H54 (cell line): ENCODE measurements at regions not wholly inside any gene's neighbourhood (a gene's known extent, or its start where the extent isn't known, plus 50 kb on each side); places are given as distances from the start of the nearest gene placed in this dataset.
A peak's percentile ranks its signal among the peaks of the same experiment; 100 is the strongest.

ENCODE experiments used
- DNase-seq: peaks from one replicate; pipeline ENCODE4 v3.0.0; 2011; ENCODE audit warnings: low spot score, mixed read lengths; ENCODE audit not compliant: insufficient read length
- FAIRE-seq: peaks from 3 replicates; lab custom pipeline; 2011; peaks lifted over from hg19 to GRCh38; lab: Jason Lieb, UNC
- POLR2A ChIP-seq: IDR thresholded peaks from 2 replicates; pipeline ENCODE4 v1.6.1; 2011; ENCODE audit warnings: low read depth, mild to moderate bottlenecking, low read length

GRCh38 chr2:206212673-206213513 lies 53.2 kb downstream of the EEF1B2 start:
- FAIRE-seq: peak; percentile 77
- no peak for TF ChIP-seq POLR2A
- DNase-seq: no peak

GRCh38 chr2:206213514-206213845 lies 53.8 kb downstream of the EEF1B2 start:
- DNase-seq (no peak), FAIRE-seq (no peak)
- no peak for TF ChIP-seq POLR2A

- no peak for DNase-seq
- TF ChIP-seq POLR2A: no peak
- FAIRE-seq: no peak
These were observed 57.3 kb upstream of the ZDBF2 start for GRCh38 chr2:206217166-206217565.

GRCh38 chr2:206217743-206218142 lies 56.7 kb upstream of the ZDBF2 start:
- DNase-seq (no peak), FAIRE-seq (peak; percentile 36)
- no peak for TF ChIP-seq POLR2A

GRCh38 chr2:206218156-206218555 lies 56.3 kb upstream of the ZDBF2 start:
- no peak for TF ChIP-seq POLR2A
- DNase-seq (no peak), FAIRE-seq (no peak)

GRCh38 chr2:206218796-206219499 lies 55.5 kb upstream of the ZDBF2 start:
- FAIRE-seq (no peak), DNase-seq (no peak)
- TF ChIP-seq POLR2A: no peak

- no peak for FAIRE-seq
- TF ChIP-seq POLR2A: no peak
- no peak for DNase-seq
These were observed 54.5 kb upstream of the ZDBF2 start for GRCh38 chr2:206219957-206220356.

- TF ChIP-seq POLR2A: no peak
- FAIRE-seq: no peak
- no peak for DNase-seq
These were observed 53.5 kb upstream of the ZDBF2 start for GRCh38 chr2:206220997-206221396.
